A673 (cell line): ENCODE measurements at regions not wholly inside any gene's neighbourhood (a gene's known extent, or its start where the extent isn't known, plus 50 kb on each side); places are given as distances from the start of the nearest gene placed in this dataset.

Source experiments
- EZH2 ChIP-seq: fragments of 200-600 bp; sonication (generic); IDR thresholded peaks from 2 replicates; pipeline ENCODE4 v1.6.1; 2017; ENCODE audit warnings: borderline replicate concordance, low read depth, mild to moderate bottlenecking, mixed read lengths, antibody characterized with exemption, low read length; ENCODE audit not compliant: poor library complexity, severe bottlenecking
- TF ChIP-seq, protein P1 (sequence below): fragments of 300-800, 200-600 bp; sonication (generic); conservative IDR thresholded peaks from 2 replicates; pipeline ENCODE4 v1.5.1; 2017; ENCODE audit warnings: low read depth, mild to moderate bottlenecking, antibody characterized with exemption, low read length, moderate library complexity, mixed read lengths

DNA sequence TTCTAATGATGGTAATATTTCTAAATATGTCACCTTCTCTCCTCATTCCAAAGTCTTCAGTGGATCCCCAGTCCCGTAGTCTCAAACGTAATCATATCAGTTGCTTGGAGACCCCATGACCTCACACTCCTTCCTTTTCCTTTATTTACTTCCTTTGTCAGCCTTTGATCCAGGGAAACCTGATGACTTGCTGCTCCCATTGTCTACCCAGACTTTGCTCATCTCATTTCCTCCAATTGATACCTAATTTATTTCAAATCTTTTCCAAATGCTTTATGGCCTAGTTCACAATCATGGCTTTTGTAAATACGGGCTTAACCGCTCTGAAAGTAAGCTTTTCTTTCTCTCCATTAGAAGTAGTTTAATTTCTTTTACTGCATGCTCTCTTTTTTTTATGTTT, 402.4 kb upstream of the CYRIA start:
- TF ChIP-seq, protein P1, sequence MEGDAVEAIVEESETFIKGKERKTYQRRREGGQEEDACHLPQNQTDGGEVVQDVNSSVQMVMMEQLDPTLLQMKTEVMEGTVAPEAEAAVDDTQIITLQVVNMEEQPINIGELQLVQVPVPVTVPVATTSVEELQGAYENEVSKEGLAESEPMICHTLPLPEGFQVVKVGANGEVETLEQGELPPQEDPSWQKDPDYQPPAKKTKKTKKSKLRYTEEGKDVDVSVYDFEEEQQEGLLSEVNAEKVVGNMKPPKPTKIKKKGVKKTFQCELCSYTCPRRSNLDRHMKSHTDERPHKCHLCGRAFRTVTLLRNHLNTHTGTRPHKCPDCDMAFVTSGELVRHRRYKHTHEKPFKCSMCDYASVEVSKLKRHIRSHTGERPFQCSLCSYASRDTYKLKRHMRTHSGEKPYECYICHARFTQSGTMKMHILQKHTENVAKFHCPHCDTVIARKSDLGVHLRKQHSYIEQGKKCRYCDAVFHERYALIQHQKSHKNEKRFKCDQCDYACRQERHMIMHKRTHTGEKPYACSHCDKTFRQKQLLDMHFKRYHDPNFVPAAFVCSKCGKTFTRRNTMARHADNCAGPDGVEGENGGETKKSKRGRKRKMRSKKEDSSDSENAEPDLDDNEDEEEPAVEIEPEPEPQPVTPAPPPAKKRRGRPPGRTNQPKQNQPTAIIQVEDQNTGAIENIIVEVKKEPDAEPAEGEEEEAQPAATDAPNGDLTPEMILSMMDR = no peak
- no peak for TF ChIP-seq EZH2
